ENCODE measurements at regions not wholly inside any gene's neighbourhood (a gene's known extent, or its start where the extent isn't known, plus 50 kb on each side); places are given as distances from the start of the nearest gene placed in this dataset.

DNA sequence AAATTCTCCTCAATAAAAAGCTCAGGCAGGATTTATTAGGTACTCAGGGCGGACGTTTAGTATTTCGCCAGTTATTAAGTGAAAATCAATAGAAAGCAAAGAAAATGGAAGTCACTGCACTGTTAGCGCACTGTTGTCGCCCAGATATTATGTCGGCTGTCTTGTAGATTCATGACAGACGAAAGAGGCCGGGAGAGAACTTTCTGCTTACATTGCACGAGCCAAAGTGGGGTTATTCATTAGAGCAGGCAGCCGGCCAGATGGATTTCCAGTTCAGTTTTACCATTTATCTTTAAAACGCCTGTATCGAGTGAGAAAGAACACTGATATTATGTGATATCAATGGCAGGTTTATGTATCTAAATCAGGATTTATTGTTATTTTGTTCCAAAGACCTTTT, 866.0 kb upstream of the NR2F2 start:
- no peak overlapping the region for H3K27ac ChIP-seq (ENCODE audit: low read depth, low read length, poor library complexity, severe bottlenecking)
- H3F3A ChIP-seq (ENCODE audit: insufficient read depth, low read length) = no peaks in the 10 kb centered on the region
- H3K4me3 ChIP-seq (ENCODE audit: low read depth, low read length, poor library complexity, severe bottlenecking) = no peak overlapping the region
- no peak overlapping the region for H2AFZ ChIP-seq (ENCODE audit: low read length)
- no peak overlapping the region for H3K9ac ChIP-seq (ENCODE audit: low read length)
- no peaks in the 10 kb centered on the region for H3K4me1 ChIP-seq (ENCODE audit: insufficient read depth, low read length, severe bottlenecking)
- H3K79me2 ChIP-seq (ENCODE audit: insufficient read depth, low read length) = no peaks in the 10 kb centered on the region
- no peak overlapping the region for H3K4me2 ChIP-seq (ENCODE audit: low read length)
- H3K9me3 ChIP-seq (ENCODE audit: low read length) = no peaks in the 10 kb centered on the region
- H4K20me1 ChIP-seq (ENCODE audit: insufficient read depth, low read length) = no peaks in the 10 kb centered on the region
- TF ChIP-seq, protein P1, sequence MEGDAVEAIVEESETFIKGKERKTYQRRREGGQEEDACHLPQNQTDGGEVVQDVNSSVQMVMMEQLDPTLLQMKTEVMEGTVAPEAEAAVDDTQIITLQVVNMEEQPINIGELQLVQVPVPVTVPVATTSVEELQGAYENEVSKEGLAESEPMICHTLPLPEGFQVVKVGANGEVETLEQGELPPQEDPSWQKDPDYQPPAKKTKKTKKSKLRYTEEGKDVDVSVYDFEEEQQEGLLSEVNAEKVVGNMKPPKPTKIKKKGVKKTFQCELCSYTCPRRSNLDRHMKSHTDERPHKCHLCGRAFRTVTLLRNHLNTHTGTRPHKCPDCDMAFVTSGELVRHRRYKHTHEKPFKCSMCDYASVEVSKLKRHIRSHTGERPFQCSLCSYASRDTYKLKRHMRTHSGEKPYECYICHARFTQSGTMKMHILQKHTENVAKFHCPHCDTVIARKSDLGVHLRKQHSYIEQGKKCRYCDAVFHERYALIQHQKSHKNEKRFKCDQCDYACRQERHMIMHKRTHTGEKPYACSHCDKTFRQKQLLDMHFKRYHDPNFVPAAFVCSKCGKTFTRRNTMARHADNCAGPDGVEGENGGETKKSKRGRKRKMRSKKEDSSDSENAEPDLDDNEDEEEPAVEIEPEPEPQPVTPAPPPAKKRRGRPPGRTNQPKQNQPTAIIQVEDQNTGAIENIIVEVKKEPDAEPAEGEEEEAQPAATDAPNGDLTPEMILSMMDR (IDR thresholded peaks at IDR 0.05; ENCODE audit: low read length) = no peak
- TF ChIP-seq EZH2 (IDR thresholded peaks at IDR 0.05; ENCODE audit: borderline replicate concordance, low read length) = no peak
- no peaks in the 10 kb centered on the region for H3K36me3 ChIP-seq (ENCODE audit: insufficient read depth, low read length)
- H3K9me2 ChIP-seq (ENCODE audit: low read depth, low read length) = no peaks in the 10 kb centered on the region
- H3K27me3 ChIP-seq (ENCODE audit: insufficient read depth, low read length) = no peaks in the 10 kb centered on the region

DNA sequence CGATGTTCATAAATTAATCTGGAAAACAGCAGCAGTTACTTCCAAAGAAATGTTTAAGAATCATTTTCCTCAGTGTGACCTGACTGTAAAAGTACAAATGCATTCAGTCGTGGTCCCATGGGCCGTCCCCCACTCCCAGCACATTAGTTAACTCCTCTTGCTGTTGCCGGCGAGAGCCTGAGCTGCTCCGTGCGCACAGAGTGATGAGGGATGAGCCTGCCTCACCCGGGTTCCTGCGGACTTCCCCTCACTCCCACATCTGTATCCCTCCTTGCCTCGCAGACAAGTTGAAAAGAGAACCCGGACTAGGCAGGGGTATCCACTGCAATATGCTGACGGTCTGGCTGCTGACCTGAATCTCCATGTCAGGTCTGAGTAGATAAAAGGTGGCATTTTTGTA, 861.7 kb upstream of the NR2F2 start:
- Histone ChIP-seq H3K27ac (ENCODE audit: low read depth, low read length, poor library complexity, severe bottlenecking) (no peak overlapping the region), H2AFZ (ENCODE audit: low read length) (no peak overlapping the region), H3K9ac (ENCODE audit: low read length) (no peak overlapping the region), H3K4me3 (ENCODE audit: low read depth, low read length, poor library complexity, severe bottlenecking) (no peak overlapping the region), H3K4me1 (ENCODE audit: insufficient read depth, low read length, severe bottlenecking) (no peaks in the 10 kb centered on the region), H3K9me2 (ENCODE audit: low read depth, low read length) (no peaks in the 10 kb centered on the region), H3K36me3 (ENCODE audit: insufficient read depth, low read length) (no peaks in the 10 kb centered on the region), H3F3A (ENCODE audit: insufficient read depth, low read length) (no peaks in the 10 kb centered on the region), H3K79me2 (ENCODE audit: insufficient read depth, low read length) (no peaks in the 10 kb centered on the region), H3K9me3 (ENCODE audit: low read length) (no peaks in the 10 kb centered on the region), H4K20me1 (ENCODE audit: insufficient read depth, low read length) (no peaks in the 10 kb centered on the region), H3K4me2 (ENCODE audit: low read length) (no peak overlapping the region), H3K27me3 (ENCODE audit: insufficient read depth, low read length) (no peaks in the 10 kb centered on the region)
- TF ChIP-seq EZH2 (IDR thresholded peaks at IDR 0.05; ENCODE audit: borderline replicate concordance, low read length) = no peak
- TF ChIP-seq, protein P1 (IDR thresholded peaks at IDR 0.05; ENCODE audit: low read length) = no peak

DNA sequence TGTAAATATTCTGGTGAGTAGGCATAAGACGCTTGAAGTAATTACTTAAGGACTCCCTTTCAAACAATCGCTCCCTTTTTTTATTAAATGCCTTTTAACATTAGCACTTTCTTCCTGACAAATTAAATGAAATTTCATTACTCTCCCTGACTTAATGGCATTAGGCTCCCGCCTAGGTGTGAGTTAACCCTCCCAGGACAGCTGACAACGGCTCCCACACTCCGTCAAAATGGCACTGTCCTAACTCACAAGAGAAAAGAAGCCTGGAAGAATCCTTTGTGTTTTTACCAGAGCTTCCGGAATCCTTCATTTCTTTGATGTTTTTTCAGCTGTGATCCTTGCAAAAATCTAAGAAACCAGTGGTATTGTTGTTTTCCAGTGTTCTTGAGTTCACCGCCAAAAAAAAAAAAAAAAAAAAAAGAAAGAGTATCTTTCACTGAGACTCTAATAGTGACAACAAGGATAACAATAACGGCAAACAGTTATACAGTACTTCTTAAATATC, 861.0 kb upstream of the NR2F2 start:
- Histone ChIP-seq H3K27me3 (ENCODE audit: insufficient read depth, low read length) (no peaks in the 10 kb centered on the region), H3K79me2 (ENCODE audit: insufficient read depth, low read length) (no peaks in the 10 kb centered on the region), H3K9ac (ENCODE audit: low read length) (no peak overlapping the region), H3K4me3 (ENCODE audit: low read depth, low read length, poor library complexity, severe bottlenecking) (no peak overlapping the region), H3K36me3 (ENCODE audit: insufficient read depth, low read length) (no peaks in the 10 kb centered on the region), H2AFZ (ENCODE audit: low read length) (no peak overlapping the region), H4K20me1 (ENCODE audit: insufficient read depth, low read length) (no peaks in the 10 kb centered on the region), H3K4me1 (ENCODE audit: insufficient read depth, low read length, severe bottlenecking) (no peaks in the 10 kb centered on the region), H3K9me2 (ENCODE audit: low read depth, low read length) (no peaks in the 10 kb centered on the region), H3K9me3 (ENCODE audit: low read length) (no peaks in the 10 kb centered on the region), H3K27ac (ENCODE audit: low read depth, low read length, poor library complexity, severe bottlenecking) (no peak overlapping the region), H3K4me2 (ENCODE audit: low read length) (no peak overlapping the region), H3F3A (ENCODE audit: insufficient read depth, low read length) (no peaks in the 10 kb centered on the region)
- TF ChIP-seq, protein P1 (IDR thresholded peaks at IDR 0.05; ENCODE audit: low read length) = no peak
- TF ChIP-seq EZH2 (IDR thresholded peaks at IDR 0.05; ENCODE audit: borderline replicate concordance, low read length) = no peak
